ENCODE measurements at regions not wholly inside any gene's neighbourhood (a gene's known extent, or its start where the extent isn't known, plus 50 kb on each side); places are given as distances from the start of the nearest gene placed in this dataset.

- TF ChIP-seq POLR2A (IDR thresholded peaks at IDR 0.05; ENCODE audit: low read depth, low read length) = no peak
- TF ChIP-seq TAF1 (IDR thresholded peaks at IDR 0.05; ENCODE audit: borderline replicate concordance, low read depth, low read length) = no peak
- no peak for TF ChIP-seq POLR2AphosphoS5 (IDR thresholded peaks at IDR 0.05; ENCODE audit: low read depth, low read length)
- DNase-seq (ENCODE audit: insufficient read length) (no peak), FAIRE-seq (peak; percentile 38)
These were observed 103.7 kb downstream of the VCPKMT start for GRCh38 chr14:50012644-50013043.

GRCh38 chr14:50013198-50013918 is 103.0 kb downstream of the VCPKMT start:
- FAIRE-seq = no peak
- no peak for DNase-seq (ENCODE audit: insufficient read length)
- no peak for TF ChIP-seq POLR2A (IDR thresholded peaks at IDR 0.05; ENCODE audit: low read depth, low read length)
- TF ChIP-seq POLR2AphosphoS5 (IDR thresholded peaks at IDR 0.05; ENCODE audit: low read depth, low read length) = no peak
- TF ChIP-seq TAF1 (IDR thresholded peaks at IDR 0.05; ENCODE audit: borderline replicate concordance, low read depth, low read length) = no peak

- TF ChIP-seq POLR2AphosphoS5 (IDR thresholded peaks at IDR 0.05; ENCODE audit: low read depth, low read length) (no peak), TAF1 (IDR thresholded peaks at IDR 0.05; ENCODE audit: borderline replicate concordance, low read depth, low read length) (no peak), POLR2A (IDR thresholded peaks at IDR 0.05; ENCODE audit: low read depth, low read length) (no peak)
- FAIRE-seq (no peak), DNase-seq (ENCODE audit: insufficient read length) (no peak)
These were observed 102.4 kb downstream of the VCPKMT start for GRCh38 chr14:50013934-50014333.

- no peak for FAIRE-seq
- TF ChIP-seq POLR2A (IDR thresholded peaks at IDR 0.05; ENCODE audit: low read depth, low read length) (no peak), TAF1 (IDR thresholded peaks at IDR 0.05; ENCODE audit: borderline replicate concordance, low read depth, low read length) (no peak), POLR2AphosphoS5 (IDR thresholded peaks at IDR 0.05; ENCODE audit: low read depth, low read length) (no peak)
- DNase-seq (ENCODE audit: insufficient read length) = no peak
These were observed 101.5 kb downstream of the VCPKMT start for GRCh38 chr14:50014809-50015430.

GRCh38 chr14:50015716-50016115 is 100.7 kb downstream of the VCPKMT start:
- FAIRE-seq (peak; percentile 24), DNase-seq (ENCODE audit: insufficient read length) (no peak)
- TF ChIP-seq POLR2AphosphoS5 (IDR thresholded peaks at IDR 0.05; ENCODE audit: low read depth, low read length) (no peak), POLR2A (IDR thresholded peaks at IDR 0.05; ENCODE audit: low read depth, low read length) (no peak), TAF1 (IDR thresholded peaks at IDR 0.05; ENCODE audit: borderline replicate concordance, low read depth, low read length) (no peak)

- DNase-seq (ENCODE audit: insufficient read length) (no peak), FAIRE-seq (no peak)
- TF ChIP-seq POLR2A (IDR thresholded peaks at IDR 0.05; ENCODE audit: low read depth, low read length) = no peak
- TF ChIP-seq POLR2AphosphoS5 (IDR thresholded peaks at IDR 0.05; ENCODE audit: low read depth, low read length) = no peak
- no peak for TF ChIP-seq TAF1 (IDR thresholded peaks at IDR 0.05; ENCODE audit: borderline replicate concordance, low read depth, low read length)
These were observed 98.0 kb downstream of the VCPKMT start for GRCh38 chr14:50018201-50018932.

- FAIRE-seq (no peak), DNase-seq (ENCODE audit: insufficient read length) (no peak)
- no peak for TF ChIP-seq POLR2A (IDR thresholded peaks at IDR 0.05; ENCODE audit: low read depth, low read length)
- TF ChIP-seq TAF1 (IDR thresholded peaks at IDR 0.05; ENCODE audit: borderline replicate concordance, low read depth, low read length) = no peak
- no peak for TF ChIP-seq POLR2AphosphoS5 (IDR thresholded peaks at IDR 0.05; ENCODE audit: low read depth, low read length)
These were observed 97.5 kb downstream of the VCPKMT start for GRCh38 chr14:50018933-50019210.

- FAIRE-seq = no peak
- TF ChIP-seq POLR2AphosphoS5 (IDR thresholded peaks at IDR 0.05; ENCODE audit: low read depth, low read length) (no peak), POLR2A (IDR thresholded peaks at IDR 0.05; ENCODE audit: low read depth, low read length) (no peak), TAF1 (IDR thresholded peaks at IDR 0.05; ENCODE audit: borderline replicate concordance, low read depth, low read length) (no peak)
- no peak for DNase-seq (ENCODE audit: insufficient read length)
These were observed 96.2 kb downstream of the VCPKMT start for GRCh38 chr14:50020184-50020583.

- FAIRE-seq = no peak
- no peak for DNase-seq (ENCODE audit: insufficient read length)
- TF ChIP-seq POLR2A (IDR thresholded peaks at IDR 0.05; ENCODE audit: low read depth, low read length) = no peak
These were observed 95.6 kb downstream of the VCPKMT start for GRCh38 chr14:50020799-50021198.

- TF ChIP-seq TAF1 (IDR thresholded peaks at IDR 0.05; ENCODE audit: borderline replicate concordance, low read depth, low read length) (no peak), POLR2A (IDR thresholded peaks at IDR 0.05; ENCODE audit: low read depth, low read length) (no peak), POLR2AphosphoS5 (IDR thresholded peaks at IDR 0.05; ENCODE audit: low read depth, low read length) (no peak)
- FAIRE-seq (peak; percentile 53), DNase-seq (ENCODE audit: insufficient read length) (no peak)
These were observed 94.9 kb downstream of the VCPKMT start for GRCh38 chr14:50021261-50022031.

GRCh38 chr14:50022661-50023060 is 93.7 kb downstream of the VCPKMT start:
- DNase-seq (ENCODE audit: insufficient read length) = no peak
- no peak for FAIRE-seq
- TF ChIP-seq TAF1 (IDR thresholded peaks at IDR 0.05; ENCODE audit: borderline replicate concordance, low read depth, low read length) (no peak), POLR2AphosphoS5 (IDR thresholded peaks at IDR 0.05; ENCODE audit: low read depth, low read length) (no peak), POLR2A (IDR thresholded peaks at IDR 0.05; ENCODE audit: low read depth, low read length) (no peak)
